ENCODE measurements at regions not wholly inside any gene's neighbourhood (a gene's known extent, or its start where the extent isn't known, plus 50 kb on each side); places are given as distances from the start of the nearest gene placed in this dataset.

GRCh38 chr4:80137631-80138030 is 59.7 kb upstream of the PRDM8 start:
- DNase-seq (no peak), ATAC-seq (no peak)
- Histone ChIP-seq H3K4me3 (no peak overlapping the region), H3K36me3 (ENCODE audit: insufficient read depth in 1 of 2, low read depth in 1 of 2) (no peaks in the 10 kb centered on the region), H3K27me3 (ENCODE audit: insufficient read depth in 3 of 3, low read length in 2 of 3) (no peaks in the 10 kb centered on the region), H3K27ac (no peak overlapping the region), H3K4me1 (no peaks in the 10 kb centered on the region), H3K9me3 (no peaks in the 10 kb centered on the region)
- no peak for TF ChIP-seq CTCF (IDR thresholded peaks at IDR 0.05)
- 59 to 76% (median 70%) methylated on average over 5 of the region's 5 CpGs for WGBS, 3 donors
- intact Hi-C loops (cut with DNase I) = no loop called here

- ATAC-seq (no peak), DNase-seq (no peak)
- no peaks in the 10 kb centered on the region for H3K27me3 ChIP-seq (ENCODE audit: insufficient read depth in 3 of 3, low read length in 2 of 3)
- no peak for TF ChIP-seq CTCF (IDR thresholded peaks at IDR 0.05)
- no peak overlapping the region for H3K4me3 ChIP-seq
- intact Hi-C loops (cut with DNase I) = no loop called here
- no peak overlapping the region for H3K27ac ChIP-seq
- 86 to 91% (median 89%) methylated on average over 1 of the region's 1 CpG for WGBS, 3 donors
- H3K4me1 ChIP-seq = no peaks in the 10 kb centered on the region
- H3K36me3 ChIP-seq (ENCODE audit: insufficient read depth in 1 of 2, low read depth in 1 of 2) = no peaks in the 10 kb centered on the region
- no peaks in the 10 kb centered on the region for H3K9me3 ChIP-seq
Measured at GRCh38 chr4:80136270-80136669, 61.0 kb upstream of the PRDM8 start.

GRCh38 chr4:80135702-80136058 is 61.6 kb upstream of the PRDM8 start:
- ATAC-seq = no peak
- no peaks in the 10 kb centered on the region for H3K27me3 ChIP-seq (ENCODE audit: insufficient read depth in 3 of 3, low read length in 2 of 3)

GRCh38 chr4:80134936-80135701 is 62.1 kb upstream of the ANTXR2 start:
- Histone ChIP-seq H3K27me3 (ENCODE audit: insufficient read depth in 3 of 3, low read length in 2 of 3) (no peaks in the 10 kb centered on the region), H3K4me3 (no peak overlapping the region), H3K36me3 (ENCODE audit: insufficient read depth in 1 of 2, low read depth in 1 of 2) (no peaks in the 10 kb centered on the region), H3K27ac (no peak overlapping the region), H3K4me1 (no peaks in the 10 kb centered on the region), H3K9me3 (no peaks in the 10 kb centered on the region)
- no peak for ATAC-seq
- intact Hi-C loops (cut with DNase I) = no loop called here
- TF ChIP-seq CTCF (IDR thresholded peaks at IDR 0.05) = no peak
- no peak for DNase-seq
- WGBS, 3 donors = 86 to 88% (median 87%) methylated on average over 8 of the region's 8 CpGs

More at GRCh38 chr4:80135702-80136058, 61.6 kb upstream of the PRDM8 start:
- no peaks in the 10 kb centered on the region for H3K36me3 ChIP-seq (ENCODE audit: insufficient read depth in 1 of 2, low read depth in 1 of 2)
- no peak overlapping the region for H3K4me3 ChIP-seq
- no peak for TF ChIP-seq CTCF (IDR thresholded peaks at IDR 0.05)
- DNase-seq = no peak
- no peak overlapping the region for H3K27ac ChIP-seq
- H3K9me3 ChIP-seq = no peaks in the 10 kb centered on the region
- intact Hi-C loops (cut with DNase I) = no loop called here
- H3K4me1 ChIP-seq = no peaks in the 10 kb centered on the region

GRCh38 chr4:80133240-80133783 is 60.3 kb upstream of the ANTXR2 start:
- H3K9me3 ChIP-seq = no peaks in the 10 kb centered on the region
- ATAC-seq (no peak), DNase-seq (no peak)
- no peaks in the 10 kb centered on the region for H3K4me1 ChIP-seq
- no peak for TF ChIP-seq CTCF (IDR thresholded peaks at IDR 0.05)
- no peak overlapping the region for H3K4me3 ChIP-seq
- intact Hi-C loops (cut with DNase I) = no loop called here
- WGBS, 3 donors = 95 to 98% (median 95%) methylated on average over 9 of the region's 9 CpGs
- H3K27me3 ChIP-seq (ENCODE audit: insufficient read depth in 3 of 3, low read length in 2 of 3) = no peaks in the 10 kb centered on the region
- H3K36me3 ChIP-seq (ENCODE audit: insufficient read depth in 1 of 2, low read depth in 1 of 2) = no peaks in the 10 kb centered on the region
- no peak overlapping the region for H3K27ac ChIP-seq
